Effector CD8-positive, alpha-beta T cell (primary cell): ENCODE measurements at regions not wholly inside any gene's neighbourhood (a gene's known extent, or its start where the extent isn't known, plus 50 kb on each side); places are given as distances from the start of the nearest gene placed in this dataset.
A peak's percentile ranks its signal among the peaks of the same experiment; 100 is the strongest.

Experiments
- DNase-seq: peaks from one replicate; lab custom pipeline; 2025; lab: John Stamatoyannopoulos, UW

DNA sequence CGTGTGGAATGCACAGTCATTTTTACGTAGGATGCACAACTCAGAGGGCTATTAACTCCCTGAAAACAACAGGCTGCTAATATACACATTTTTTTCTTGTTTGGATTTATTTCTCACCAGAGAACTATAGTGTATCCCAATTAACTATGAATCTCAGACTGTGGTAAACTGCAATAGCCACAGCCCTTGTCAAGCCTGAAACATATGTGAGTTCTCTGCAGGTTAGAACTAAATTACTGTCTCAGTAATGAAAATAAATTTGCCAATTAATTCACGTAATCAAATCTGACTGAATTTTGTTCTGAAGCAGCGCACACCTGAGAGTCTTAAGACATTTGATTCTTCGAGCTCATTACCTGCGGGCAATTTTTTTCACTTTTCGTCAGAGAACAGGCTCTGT, 318.6 kb downstream of the PMP22 start:
- DNase-seq, result no peak

DNA sequence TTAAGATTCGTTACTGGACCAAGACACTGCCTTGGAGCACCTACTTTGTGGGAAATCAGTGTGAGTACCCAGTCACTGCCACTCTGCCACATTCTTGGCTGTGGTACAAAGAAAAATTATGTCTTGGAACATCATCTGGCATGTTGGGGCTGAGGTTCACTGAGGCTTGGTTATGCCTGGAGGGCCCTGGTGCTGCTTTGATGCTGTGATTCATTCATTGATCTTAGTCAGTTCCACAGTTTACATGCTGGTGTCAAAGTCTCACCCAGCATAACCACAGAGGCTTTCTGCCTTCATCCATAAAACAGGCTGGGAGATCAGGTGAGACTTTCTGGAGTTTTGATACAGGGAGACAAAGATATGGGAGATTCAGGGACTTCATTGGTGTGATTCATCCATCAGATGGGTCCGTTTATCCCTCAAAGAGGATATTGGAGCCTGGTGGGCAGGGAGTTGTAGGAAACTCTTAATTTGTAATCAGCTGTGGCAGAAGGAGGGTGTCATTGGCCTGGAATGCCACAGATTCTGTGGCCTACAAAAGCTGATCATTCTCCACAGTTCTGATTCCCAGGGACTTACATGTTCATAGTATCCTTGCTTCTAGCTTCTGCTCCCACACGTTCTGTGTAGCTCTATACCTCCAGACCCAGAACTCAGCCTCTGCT, 322.5 kb downstream of the PMP22 start:
- no peak for DNase-seq

- no peak for DNase-seq
Observed at GRCh38 chr17:14940938-14941265, 324.2 kb downstream of the PMP22 start.

GRCh38 chr17:14940108-14940937, 324.8 kb downstream of the PMP22 start:
- no peak for DNase-seq

GRCh38 chr17:14935845-14936485, 329.2 kb downstream of the PMP22 start:
- DNase-seq, result no peak

DNA sequence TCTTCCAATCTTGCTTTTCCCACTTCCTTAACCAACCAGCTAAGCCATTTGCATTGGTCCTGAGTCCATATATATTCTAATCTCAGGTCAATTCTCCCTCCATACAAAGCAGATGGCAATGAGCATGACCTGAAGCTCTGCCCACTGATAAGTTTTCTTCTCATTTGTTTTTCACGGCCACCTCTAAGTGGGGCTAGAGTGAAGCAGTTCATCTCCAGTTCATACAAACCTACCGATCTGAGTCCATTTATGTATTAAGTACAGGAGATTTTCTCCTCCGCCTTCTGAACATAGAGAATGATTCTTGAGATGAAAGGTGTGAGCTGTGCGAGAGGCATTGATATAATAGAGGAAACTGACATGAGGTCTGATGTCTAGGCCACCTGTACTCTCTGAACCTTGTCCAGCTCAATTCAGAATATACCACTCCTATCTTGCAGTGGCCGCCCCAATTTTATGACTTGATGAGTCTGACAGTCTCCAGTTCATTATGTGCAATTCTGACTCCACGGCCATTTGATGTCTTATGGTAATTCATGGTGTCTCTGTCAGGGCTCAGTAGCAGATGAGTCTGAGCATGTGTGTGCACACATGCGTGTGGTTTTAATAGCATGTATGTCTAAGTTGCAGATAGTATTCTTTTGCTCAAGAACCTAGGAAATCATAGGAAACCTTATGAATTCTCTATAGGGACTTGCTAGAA, 329.8 kb downstream of the PMP22 start:
- DNase-seq, result no peak

DNA sequence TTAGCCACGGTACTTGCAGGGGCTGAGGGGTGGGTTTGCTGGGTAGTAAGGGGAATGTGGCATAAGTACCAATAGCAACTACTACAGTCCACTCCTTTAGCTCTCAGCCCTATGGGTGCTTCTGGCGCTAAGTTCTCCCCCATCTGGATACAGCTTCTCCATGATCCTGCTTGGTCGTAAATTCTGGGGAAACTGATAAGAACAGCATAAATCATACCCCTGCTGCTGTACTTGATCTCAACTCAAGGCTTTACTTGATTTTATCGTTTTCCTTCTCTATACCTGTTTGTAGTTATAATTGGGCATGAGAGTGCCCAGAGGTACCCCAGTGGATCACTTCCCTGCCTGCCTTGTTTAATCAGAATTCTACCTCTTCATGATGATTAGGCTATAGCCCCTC, 331.4 kb downstream of the PMP22 start:
- DNase-seq, result no peak

- DNase-seq, result peak; percentile 25
Observed at GRCh38 chr17:14926526-14927122, 338.5 kb downstream of the PMP22 start.

DNA sequence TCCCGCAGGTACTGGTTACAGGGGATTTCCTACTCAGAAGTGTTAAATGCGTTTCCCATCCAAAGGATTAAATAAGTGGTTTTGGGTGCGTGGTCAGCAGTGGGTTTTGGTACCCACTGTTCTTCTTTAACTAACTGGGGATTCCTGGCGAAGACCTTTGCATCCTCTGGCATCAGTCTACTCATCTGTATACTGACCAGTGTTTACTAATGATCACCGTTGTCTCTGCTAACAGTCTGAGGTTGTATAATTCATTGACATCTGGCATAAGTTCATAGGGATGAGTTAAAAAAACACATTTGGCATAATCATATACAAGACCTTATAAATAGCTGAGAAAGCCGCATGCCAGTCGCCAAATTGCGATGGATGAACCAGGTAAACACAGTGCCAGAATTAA, 339.1 kb downstream of the PMP22 start:
- no peak for DNase-seq

GRCh38 chr17:14925498-14925897, 339.6 kb downstream of the PMP22 start:
- no peak for DNase-seq

DNA sequence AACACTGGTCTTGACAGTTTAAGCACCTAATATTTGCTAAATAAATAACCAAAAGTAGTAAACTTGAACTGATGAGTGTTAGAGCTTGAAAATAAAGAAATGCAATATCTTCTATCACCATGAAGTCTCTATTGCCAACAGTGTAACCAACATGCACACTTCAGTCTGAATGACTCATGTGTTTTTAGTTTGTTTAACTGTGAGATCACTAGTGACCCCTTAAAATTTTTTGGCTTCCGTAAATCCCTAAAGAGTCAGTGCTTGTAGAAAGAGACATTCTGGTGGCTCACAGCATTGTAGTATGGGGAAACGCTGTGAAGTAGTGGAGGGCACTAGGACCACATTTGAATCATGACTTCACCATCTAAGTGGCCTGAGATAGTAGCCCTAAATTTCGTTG, 341.1 kb downstream of the PMP22 start:
- DNase-seq, result no peak

DNA sequence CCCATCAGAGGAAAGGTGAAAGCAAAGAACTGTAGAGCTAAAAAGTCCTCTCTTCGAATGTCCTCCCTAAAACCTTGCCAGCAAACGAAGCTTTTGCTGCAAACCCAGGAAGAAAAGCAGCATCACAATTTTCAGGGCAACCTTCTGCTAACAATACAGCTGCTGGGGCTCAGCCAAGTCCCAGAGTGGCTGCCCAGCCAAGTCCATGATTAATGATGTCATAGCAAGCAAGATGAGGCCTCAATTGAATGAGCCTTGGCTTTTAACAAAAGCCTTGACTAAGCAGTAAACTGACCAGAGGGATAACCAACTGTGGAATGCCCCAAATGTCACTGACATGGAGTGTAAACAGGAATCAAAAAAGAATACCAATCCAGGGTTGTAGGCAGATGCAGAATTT, 342.7 kb downstream of the PMP22 start:
- DNase-seq, result no peak

DNA sequence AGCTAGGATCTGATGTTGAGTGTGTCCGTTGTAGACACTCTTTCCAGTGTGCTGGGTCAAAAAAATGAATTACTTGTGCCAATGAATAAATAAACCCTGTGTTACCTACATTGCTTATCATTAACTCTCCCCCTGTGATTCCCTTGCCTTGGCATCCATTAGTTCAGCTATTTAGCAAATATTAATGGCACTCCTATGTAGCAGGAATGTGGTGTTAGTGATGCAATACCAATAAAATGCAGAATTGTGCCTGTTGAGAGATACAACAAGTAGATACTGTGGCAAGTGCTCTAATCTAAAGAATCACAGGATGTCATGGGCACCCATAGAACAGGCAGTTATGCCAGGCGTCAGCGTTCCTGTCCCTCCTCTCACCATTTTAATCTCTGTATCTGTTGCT, 343.2 kb downstream of the PMP22 start:
- no peak for DNase-seq

GRCh38 chr17:14919631-14920213, 345.4 kb downstream of the PMP22 start:
- DNase-seq, result no peak

DNA sequence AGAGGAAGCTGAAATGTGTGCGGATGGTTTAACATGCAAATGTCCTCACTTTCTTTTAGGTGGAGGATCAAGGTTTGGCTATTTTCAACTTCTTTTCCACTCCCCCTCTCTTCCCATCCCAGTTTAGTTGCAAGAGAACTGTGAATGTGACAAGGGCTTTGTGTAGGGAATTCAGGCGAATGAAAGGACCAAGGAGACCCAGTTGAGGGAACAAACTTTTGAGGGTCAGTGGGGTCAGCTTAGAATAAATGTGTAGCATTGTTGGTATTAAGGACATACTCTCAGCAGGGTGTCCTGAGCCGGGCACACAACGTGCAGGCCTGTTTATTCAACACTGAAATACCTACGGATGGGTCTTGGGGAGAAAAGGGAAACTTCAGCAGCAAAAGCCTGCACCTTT, 346.0 kb downstream of the PMP22 start:
- DNase-seq, result no peak

- DNase-seq, result no peak
Observed at GRCh38 chr17:14918540-14918939, 346.6 kb downstream of the PMP22 start.

DNA sequence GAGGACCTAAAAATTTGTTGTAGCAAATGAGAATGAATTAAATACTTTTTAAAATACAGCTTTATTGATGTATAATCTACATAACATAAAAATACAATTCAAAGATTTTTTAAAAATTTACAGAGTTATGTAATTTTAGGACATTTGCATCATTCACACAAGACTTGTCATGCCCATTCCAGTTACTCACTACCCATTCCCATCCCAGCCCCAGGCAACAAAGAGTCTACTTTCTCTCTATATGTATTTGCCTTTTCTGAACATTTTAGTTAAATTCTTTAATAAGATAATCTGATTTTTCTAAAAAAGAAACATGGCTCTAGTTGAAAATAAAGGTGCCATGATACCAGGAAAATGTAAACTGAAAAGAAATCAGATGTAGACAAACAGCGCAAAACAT, 354.2 kb downstream of the PMP22 start:
- no peak for DNase-seq

DNA sequence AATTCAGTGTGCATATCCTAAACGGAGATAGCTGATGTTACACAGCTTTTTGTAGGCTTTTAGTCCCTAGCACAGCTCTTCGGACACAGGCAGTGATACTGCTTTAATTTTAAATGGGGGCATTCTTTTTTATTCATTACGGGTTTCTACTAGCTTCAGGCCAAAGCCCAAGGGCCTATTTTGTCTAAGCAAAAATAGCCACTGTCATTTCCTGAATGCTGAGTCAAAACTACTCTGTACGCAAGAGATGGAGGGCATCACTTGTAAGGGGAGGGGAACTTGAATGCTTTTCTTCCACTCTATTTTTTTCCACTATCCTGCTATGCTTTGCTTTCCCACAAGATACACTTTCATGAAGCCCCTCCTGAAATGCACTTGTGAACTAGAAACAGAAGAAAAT, 360.7 kb downstream of the PMP22 start:
- DNase-seq, result no peak

- DNase-seq, result no peak
Observed at GRCh38 chr17:14903854-14904253, 361.3 kb downstream of the PMP22 start.

DNA sequence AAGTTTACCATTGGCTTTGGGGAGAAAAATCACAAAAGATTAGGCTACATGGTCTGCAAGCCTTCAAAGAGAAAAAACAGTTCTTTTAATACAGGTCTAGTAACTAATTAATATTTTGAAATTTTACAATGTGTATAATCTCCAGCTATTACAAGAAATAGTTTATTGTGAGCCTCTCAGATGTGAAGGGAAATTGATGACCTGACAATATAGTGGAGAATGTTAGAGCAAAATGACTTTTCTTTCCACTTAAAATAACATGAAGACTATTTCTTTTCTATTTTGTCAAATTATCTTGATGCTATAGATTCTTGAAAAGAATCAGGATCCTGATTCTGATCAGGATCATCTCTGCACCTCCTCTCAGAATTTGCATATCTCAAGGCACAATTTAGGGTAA, 362.3 kb downstream of the PMP22 start:
- no peak for DNase-seq

GRCh38 chr17:14902297-14902696, 362.8 kb downstream of the PMP22 start:
- DNase-seq, result no peak

DNA sequence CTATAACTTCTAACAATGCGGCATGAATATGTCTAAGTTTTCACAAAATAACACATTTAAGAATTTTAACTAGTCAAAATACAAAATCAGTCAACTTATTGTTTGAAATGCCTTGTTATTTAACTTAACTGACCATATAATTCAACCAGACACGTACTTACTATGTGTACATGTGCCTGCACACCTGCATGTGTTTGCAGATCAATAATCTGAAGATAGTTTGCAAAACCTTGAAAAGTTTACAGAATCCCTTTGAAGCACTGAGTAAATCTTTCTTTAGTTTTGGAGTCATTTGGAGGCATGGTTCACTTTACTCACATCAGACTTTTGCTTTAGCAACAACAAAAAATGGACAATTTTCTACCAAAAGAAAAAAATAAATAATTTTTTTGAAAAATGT, 363.8 kb downstream of the PMP22 start:
- no peak for DNase-seq
